Brain microvascular endothelial cell (primary cell): ENCODE measurements at regions not wholly inside any gene's neighbourhood (a gene's known extent, or its start where the extent isn't known, plus 50 kb on each side); places are given as distances from the start of the nearest gene placed in this dataset.

Experiments
- DNase-seq: peaks from one replicate; pipeline ENCODE4 v3.0.0-alpha.2; 2020
- H3K27ac ChIP-seq: fragments of 250-450 bp; sonication (Bioruptor Pico); 2 replicates; pipeline ENCODE4 v1.5.1; 2020; ENCODE audit warnings: mild to moderate bottlenecking, moderate library complexity
- H3K27me3 ChIP-seq: fragments of 250-450 bp; sonication (Bioruptor Pico); replicated peaks from 2 replicates; pipeline ENCODE4 v1.5.1; 2020; ENCODE audit warnings: mild to moderate bottlenecking
- H3K36me3 ChIP-seq: fragments of 250-450 bp; sonication (Bioruptor Pico); replicated peaks from 2 replicates; pipeline ENCODE4 v1.5.1; 2020; ENCODE audit warnings: mild to moderate bottlenecking
- H3K4me3 ChIP-seq: 2 replicates; pipeline ENCODE4 v1.5.1; 2011; ENCODE audit warnings: low read depth, mild to moderate bottlenecking, control low read depth, low read length, moderate library complexity
- CTCF ChIP-seq: IDR thresholded peaks from 2 replicates; pipeline ENCODE4 v1.5.1; 2011; ENCODE audit warnings: low read depth, mild to moderate bottlenecking, moderate library complexity, low read length, control low read depth, inconsistent platforms; ENCODE audit errors: missing control alignments
- in situ Hi-C: cut with HindIII; loops from 2 replicates; pipeline ENCODE4 v1.10.0; 2017; ENCODE audit warnings: low sequenced_read_pairs, low pct_ligation_motif_present

- no peaks in the 10 kb centered on the region for H3K36me3 ChIP-seq
- in situ Hi-C loops = no loop called here
- no peak for TF ChIP-seq CTCF
- no peak overlapping the region for H3K27ac ChIP-seq
- H3K27me3 ChIP-seq = no peaks in the 10 kb centered on the region
- no peak overlapping the region for H3K4me3 ChIP-seq
- no peak for DNase-seq
Observed at GRCh38 chr1:208885650-208886049, 641.5 kb upstream of the PLXNA2 start.

GRCh38 chr1:208888376-208888775, 644.2 kb upstream of the PLXNA2 start:
- no peak overlapping the region for H3K4me3 ChIP-seq
- no peaks in the 10 kb centered on the region for H3K36me3 ChIP-seq
- H3K27ac ChIP-seq = no peak overlapping the region
- no peak for TF ChIP-seq CTCF
- no peaks in the 10 kb centered on the region for H3K27me3 ChIP-seq
- in situ Hi-C loops = no loop called here
- DNase-seq = no peak

GRCh38 chr1:208892147-208892546, 648.0 kb upstream of the PLXNA2 start:
- H3K27ac ChIP-seq = no peak overlapping the region
- H3K4me3 ChIP-seq = no peak overlapping the region
- H3K36me3 ChIP-seq = no peaks in the 10 kb centered on the region
- DNase-seq = no peak
- TF ChIP-seq CTCF = no peak
- no peaks in the 10 kb centered on the region for H3K27me3 ChIP-seq
- in situ Hi-C loops = no loop called here

- no peaks in the 10 kb centered on the region for H3K36me3 ChIP-seq
- H3K4me3 ChIP-seq = no peak overlapping the region
- DNase-seq = no peak
- in situ Hi-C loops = no loop called here
- no peak for TF ChIP-seq CTCF
- no peaks in the 10 kb centered on the region for H3K27me3 ChIP-seq
- H3K27ac ChIP-seq = no peak overlapping the region
Observed at GRCh38 chr1:208893251-208893650, 649.1 kb upstream of the PLXNA2 start.

GRCh38 chr1:208895181-208895580, 651.0 kb upstream of the PLXNA2 start:
- no peak for TF ChIP-seq CTCF
- no peak overlapping the region for H3K4me3 ChIP-seq
- DNase-seq = no peak
- in situ Hi-C loops = no loop called here
- H3K27me3 ChIP-seq = no peaks in the 10 kb centered on the region
- no peak overlapping the region for H3K27ac ChIP-seq
- no peaks in the 10 kb centered on the region for H3K36me3 ChIP-seq

GRCh38 chr1:208895820-208896219, 651.6 kb upstream of the PLXNA2 start:
- TF ChIP-seq CTCF = no peak
- H3K27me3 ChIP-seq = no peaks in the 10 kb centered on the region
- H3K27ac ChIP-seq = no peak overlapping the region
- DNase-seq = no peak
- in situ Hi-C loops = no loop called here
- H3K4me3 ChIP-seq = no peak overlapping the region
- H3K36me3 ChIP-seq = no peaks in the 10 kb centered on the region
